Memory B cell (primary cell): ENCODE measurements at regions not wholly inside any gene's neighbourhood (a gene's known extent, or its start where the extent isn't known, plus 50 kb on each side); places are given as distances from the start of the nearest gene placed in this dataset.

Experiments used
- ATAC-seq: fragments of 150-1000 bp; cut with Tn5 transposase; 2 replicates; pipeline ENCODE4 v1.10.0; 2021; ENCODE audit warnings: low read depth, mild to moderate bottlenecking, moderate library complexity
- DNase-seq, 2 donors: peaks; one replicate each; pipeline ENCODE4 v3.0.0; 2022; ENCODE audit warnings: low spot score in 2 of 2
- H3K27ac Mint-ChIP-seq: one replicate; pipeline ENCODE4 v1.8.0; 2022; ENCODE audit warnings: mild to moderate bottlenecking, moderate library complexity, mixed read lengths
- H3K27me3 Mint-ChIP-seq: one replicate; pipeline ENCODE4 v1.8.0; 2022; ENCODE audit warnings: mixed read lengths
- H3K36me3 Mint-ChIP-seq: one replicate; pipeline ENCODE4 v1.8.0; 2022; ENCODE audit warnings: mild to moderate bottlenecking, mixed read lengths
- H3K4me1 Mint-ChIP-seq: one replicate; pipeline ENCODE4 v1.8.0; 2022; ENCODE audit warnings: mixed read lengths
- H3K4me3 Mint-ChIP-seq: one replicate; pipeline ENCODE4 v1.8.0; 2022; ENCODE audit warnings: mild to moderate bottlenecking, moderate library complexity, mixed read lengths
- H3K9me3 Mint-ChIP-seq: one replicate; pipeline ENCODE4 v1.8.0; 2022; ENCODE audit warnings: mixed read lengths

DNA sequence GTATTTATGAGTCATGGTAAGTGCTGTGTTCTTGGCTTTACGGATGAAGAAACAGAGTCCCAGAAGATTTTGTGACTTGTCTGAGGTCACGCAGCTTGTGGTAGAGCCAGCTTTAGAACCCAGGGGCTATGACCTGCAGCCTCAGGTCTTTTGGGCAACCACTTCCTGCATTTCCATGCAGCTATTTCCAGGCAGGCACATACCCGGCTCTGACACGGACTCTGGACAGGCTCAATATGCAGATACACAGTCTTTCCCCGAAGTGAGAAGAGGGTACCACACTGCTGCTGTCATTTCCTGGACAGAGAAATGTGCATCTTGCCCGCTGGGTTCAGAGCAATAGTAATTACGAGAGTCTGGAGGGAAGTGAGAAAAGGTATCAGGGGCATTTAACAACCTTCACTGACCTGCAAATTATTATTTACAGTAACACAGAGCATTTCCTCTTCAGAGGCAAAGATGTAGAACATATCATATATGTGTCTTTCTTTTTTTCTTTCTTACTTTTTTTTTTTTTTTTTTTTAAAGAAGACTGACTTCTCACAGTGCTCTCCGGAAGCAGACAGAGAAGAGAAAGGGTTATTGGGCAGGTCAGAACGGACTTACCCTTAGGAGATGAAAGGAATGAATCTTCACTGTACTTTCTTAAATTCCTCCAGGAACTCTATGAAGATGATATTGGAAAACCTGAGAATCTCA, 185.1 kb downstream of the CLIC5 start:
- peaks cover 17% of the 10 kb centered on the region for H3K4me1 Mint-ChIP-seq
- DNase-seq: peak; percentile 17 to 29

GRCh38 chr6:45829873-45830272, 185.8 kb downstream of the CLIC5 start:
- H3K36me3 Mint-ChIP-seq: no peaks in the 10 kb centered on the region
- H3K27me3 Mint-ChIP-seq: peaks cover 3% of the 10 kb centered on the region
- no peak overlapping the region for H3K27ac Mint-ChIP-seq
- peaks cover 16% of the 10 kb centered on the region for H3K4me1 Mint-ChIP-seq
- no peak overlapping the region for H3K4me3 Mint-ChIP-seq
- H3K9me3 Mint-ChIP-seq: no peaks in the 10 kb centered on the region
- DNase-seq (no peak), ATAC-seq (no peak)

More for the DNA sequence above, 185.1 kb downstream of the CLIC5 start:
- Mint-ChIP-seq H3K27ac (no peak overlapping the region), H3K36me3 (no peaks in the 10 kb centered on the region), H3K9me3 (no peaks in the 10 kb centered on the region), H3K27me3 (peaks cover 3% of the 10 kb centered on the region), H3K4me3 (peak overlapping the region; percentile 82)
- peak; percentile 86 for ATAC-seq

DNA sequence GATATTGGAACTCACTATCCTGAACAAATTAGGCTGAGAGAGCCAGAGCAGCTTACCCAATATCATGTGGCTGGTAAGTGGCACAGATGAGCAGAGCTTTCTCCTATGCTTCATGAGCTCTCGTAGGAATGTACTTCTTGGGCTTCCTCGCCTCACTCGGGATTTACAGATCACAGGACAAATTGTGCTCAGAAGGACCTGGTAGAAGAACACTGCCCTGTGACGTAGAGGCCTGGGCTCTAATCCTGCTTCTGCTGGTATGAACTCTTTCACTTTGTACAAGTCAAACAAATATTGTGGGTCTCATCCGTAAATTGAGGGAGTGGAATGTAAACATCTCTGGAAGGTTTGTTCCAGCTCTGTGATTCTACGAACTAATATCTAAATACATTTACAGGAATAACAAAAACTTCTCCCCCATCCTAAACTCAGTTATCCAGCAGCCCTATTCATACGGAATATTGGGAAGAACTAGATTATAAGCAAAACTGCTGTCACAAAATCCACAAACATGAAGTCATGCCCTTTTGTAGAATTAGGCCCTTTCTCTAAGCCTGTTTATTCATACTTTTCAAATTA, 187.6 kb downstream of the CLIC5 start:
- H3K36me3 Mint-ChIP-seq: no peaks in the 10 kb centered on the region
- no peak overlapping the region for H3K4me3 Mint-ChIP-seq
- H3K9me3 Mint-ChIP-seq: no peaks in the 10 kb centered on the region
- H3K27me3 Mint-ChIP-seq: peaks cover 8% of the 10 kb centered on the region
- H3K27ac Mint-ChIP-seq: no peak overlapping the region
- ATAC-seq (no peak), DNase-seq (no peak)
- peaks cover 16% of the 10 kb centered on the region for H3K4me1 Mint-ChIP-seq

DNA sequence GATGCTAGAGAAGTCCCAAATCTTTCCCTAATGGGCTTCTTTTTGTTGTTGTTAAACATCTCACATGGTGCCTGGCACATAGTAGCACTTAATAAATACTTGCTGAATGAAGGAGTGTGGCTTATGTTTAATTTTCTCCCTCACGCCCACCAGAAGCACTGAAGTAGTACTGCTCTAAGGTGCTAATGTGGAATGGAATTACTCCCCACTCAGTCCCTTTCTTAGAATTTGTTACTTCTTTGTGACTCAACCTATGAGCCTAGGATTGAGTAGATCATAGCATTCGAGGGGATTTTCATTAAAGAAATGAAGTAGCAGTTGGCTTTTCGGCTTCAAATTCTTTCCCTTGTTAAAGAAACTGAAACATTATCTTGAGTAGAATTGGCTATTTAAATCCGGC, 192.8 kb downstream of the CLIC5 start:
- DNase-seq (no peak), ATAC-seq (no peak)
- H3K27ac Mint-ChIP-seq: no peak overlapping the region
- H3K36me3 Mint-ChIP-seq: no peaks in the 10 kb centered on the region
- peaks cover 8% of the 10 kb centered on the region for H3K27me3 Mint-ChIP-seq
- peaks cover 13% of the 10 kb centered on the region for H3K4me1 Mint-ChIP-seq
- H3K9me3 Mint-ChIP-seq: peaks cover 4% of the 10 kb centered on the region
- no peak overlapping the region for H3K4me3 Mint-ChIP-seq

DNA sequence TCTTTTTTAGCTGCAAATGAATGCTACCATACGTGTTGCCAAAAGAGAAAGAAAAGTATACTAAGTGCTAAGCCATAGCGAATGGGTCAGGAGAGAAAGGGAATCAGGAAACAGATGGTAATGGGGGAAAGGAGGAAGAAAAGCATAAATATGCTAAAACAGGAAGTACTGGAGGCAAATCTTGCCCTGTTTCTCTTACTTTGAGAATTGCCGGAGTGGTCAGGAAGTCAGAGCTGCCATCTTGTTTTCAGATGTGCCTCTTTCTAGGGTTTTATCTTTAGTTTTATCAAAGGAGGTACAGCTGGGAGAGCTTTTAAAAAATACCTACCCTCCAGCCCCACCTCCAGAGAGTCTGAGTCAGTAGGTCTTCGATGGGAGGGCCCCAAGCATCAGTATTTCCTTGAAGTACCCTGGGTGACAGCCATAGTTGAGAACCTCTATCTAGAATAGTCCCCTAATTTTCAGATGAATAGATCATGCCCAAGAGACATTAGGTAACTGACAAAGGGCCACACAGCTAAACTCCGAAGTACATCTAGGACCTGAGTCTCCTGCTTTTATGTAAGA, 193.3 kb downstream of the CLIC5 start:
- no peak overlapping the region for H3K4me3 Mint-ChIP-seq
- DNase-seq: no peak
- ATAC-seq: no peak
- H3K9me3 Mint-ChIP-seq: peaks cover 4% of the 10 kb centered on the region
- H3K4me1 Mint-ChIP-seq: peaks cover 16% of the 10 kb centered on the region
- H3K27ac Mint-ChIP-seq: no peak overlapping the region
- H3K27me3 Mint-ChIP-seq: peaks cover 8% of the 10 kb centered on the region
- H3K36me3 Mint-ChIP-seq: no peaks in the 10 kb centered on the region

GRCh38 chr6:45818655-45819054, 197.0 kb downstream of the CLIC5 start:
- Mint-ChIP-seq H3K36me3 (no peaks in the 10 kb centered on the region), H3K27ac (no peak overlapping the region), H3K27me3 (peaks cover 6% of the 10 kb centered on the region), H3K9me3 (peaks cover 4% of the 10 kb centered on the region), H3K4me3 (no peak overlapping the region), H3K4me1 (peaks cover 18% of the 10 kb centered on the region)
- no peak for DNase-seq
- peak; percentile 44 for ATAC-seq

DNA sequence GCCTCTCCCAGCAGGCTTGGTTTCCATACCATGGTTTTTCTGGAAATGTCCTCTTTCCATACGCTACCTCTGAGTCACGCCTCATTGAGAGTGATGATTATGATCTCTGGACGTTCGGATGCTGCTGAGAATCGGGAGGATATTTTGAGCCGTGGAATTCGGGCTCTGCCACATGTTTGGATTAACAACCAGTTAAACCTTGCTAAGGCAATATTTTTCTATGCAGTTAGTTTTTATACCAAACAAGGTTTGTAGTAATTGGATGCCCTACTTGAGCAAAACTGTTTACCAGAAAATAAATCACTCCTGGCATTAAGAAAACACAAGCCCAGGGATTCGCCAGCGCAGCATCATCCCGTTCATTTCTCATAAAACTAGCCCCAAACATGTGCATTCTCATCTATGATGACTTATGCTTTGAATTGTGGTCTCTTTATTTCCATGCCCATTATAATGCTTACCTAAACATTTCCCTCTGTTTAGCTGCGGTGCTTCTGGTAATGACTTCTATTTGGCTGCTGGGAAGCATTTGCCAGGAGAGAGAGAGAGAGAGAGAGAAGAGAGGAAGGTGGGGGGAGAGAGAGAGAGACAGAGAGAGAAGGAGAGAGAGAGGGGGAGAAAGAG, 198.9 kb downstream of the CLIC5 start:
- peaks cover 6% of the 10 kb centered on the region for H3K27me3 Mint-ChIP-seq
- ATAC-seq (no peak), DNase-seq (no peak)
- peaks cover 2% of the 10 kb centered on the region for H3K9me3 Mint-ChIP-seq
- no peak overlapping the region for H3K4me3 Mint-ChIP-seq
- H3K36me3 Mint-ChIP-seq: no peaks in the 10 kb centered on the region
- no peak overlapping the region for H3K27ac Mint-ChIP-seq
- H3K4me1 Mint-ChIP-seq: peaks cover 14% of the 10 kb centered on the region

DNA sequence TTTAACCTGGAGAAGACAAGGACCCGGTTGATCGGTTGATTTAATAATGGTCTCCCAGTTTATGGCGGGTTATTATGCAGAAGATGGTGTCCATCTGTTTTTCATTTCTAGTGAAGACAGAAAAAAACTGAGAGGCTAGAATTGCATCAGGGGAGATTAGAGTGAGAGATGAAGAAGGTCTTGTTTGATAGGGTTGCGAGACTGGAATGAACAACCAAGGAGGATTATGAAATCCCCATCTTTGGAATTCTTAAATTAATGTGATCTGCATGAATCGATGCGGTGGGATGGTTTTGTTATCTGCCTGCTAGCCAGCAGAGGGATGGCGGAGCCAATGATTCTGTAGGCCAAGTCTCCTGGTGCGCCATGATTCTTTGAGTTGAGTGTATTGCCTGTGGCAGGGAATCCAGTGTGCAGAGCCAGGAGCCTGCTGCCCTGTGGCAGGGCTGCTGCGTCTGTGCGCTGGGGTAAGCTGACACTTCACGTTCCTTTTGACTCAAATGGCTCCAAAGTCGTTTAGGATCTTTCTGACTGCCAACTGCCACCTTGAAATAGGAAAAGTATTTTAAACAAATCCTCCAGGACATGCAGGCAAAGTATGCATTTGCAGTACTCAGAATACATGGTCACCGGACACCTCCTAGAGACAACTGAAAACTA, 200.1 kb downstream of the CLIC5 start:
- no peaks in the 10 kb centered on the region for H3K36me3 Mint-ChIP-seq
- H3K9me3 Mint-ChIP-seq: peaks cover 2% of the 10 kb centered on the region
- H3K27ac Mint-ChIP-seq: no peak overlapping the region
- DNase-seq: no peak
- ATAC-seq: no peak
- peaks cover 11% of the 10 kb centered on the region for H3K27me3 Mint-ChIP-seq
- no peak overlapping the region for H3K4me3 Mint-ChIP-seq
- peaks cover 14% of the 10 kb centered on the region for H3K4me1 Mint-ChIP-seq

- Mint-ChIP-seq H3K4me1 (peaks cover 14% of the 10 kb centered on the region), H3K36me3 (no peaks in the 10 kb centered on the region), H3K27ac (no peak overlapping the region), H3K9me3 (peaks cover 2% of the 10 kb centered on the region), H3K27me3 (peaks cover 11% of the 10 kb centered on the region), H3K4me3 (no peak overlapping the region)
- ATAC-seq: no peak
- no peak for DNase-seq
Measured at GRCh38 chr6:45814772-45815171, 200.9 kb downstream of the CLIC5 start.

DNA sequence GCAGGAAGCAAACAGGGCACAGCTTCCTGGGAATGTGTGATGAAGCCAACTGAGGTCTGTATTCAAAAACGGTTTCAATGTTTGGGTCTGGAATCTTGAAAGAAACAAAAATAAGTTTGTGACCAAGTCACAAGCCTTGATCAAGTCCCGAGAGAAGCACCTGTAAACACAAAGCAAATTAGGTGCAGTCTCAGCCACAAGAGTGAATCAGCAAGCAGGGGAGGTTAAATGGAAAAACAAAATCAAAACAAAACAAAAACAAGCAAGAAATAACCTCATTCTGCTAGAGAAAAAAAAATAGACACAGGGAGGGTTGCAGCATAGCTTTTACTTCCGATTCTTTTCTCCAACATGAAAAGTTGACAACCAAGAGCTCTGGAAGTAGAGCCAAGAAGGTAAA, 201.7 kb downstream of the CLIC5 start:
- no peak for ATAC-seq
- H3K9me3 Mint-ChIP-seq: peaks cover 2% of the 10 kb centered on the region
- no peak overlapping the region for H3K4me3 Mint-ChIP-seq
- no peaks in the 10 kb centered on the region for H3K36me3 Mint-ChIP-seq
- peaks cover 11% of the 10 kb centered on the region for H3K27me3 Mint-ChIP-seq
- no peak overlapping the region for H3K27ac Mint-ChIP-seq
- H3K4me1 Mint-ChIP-seq: peaks cover 11% of the 10 kb centered on the region
- no peak for DNase-seq

DNA sequence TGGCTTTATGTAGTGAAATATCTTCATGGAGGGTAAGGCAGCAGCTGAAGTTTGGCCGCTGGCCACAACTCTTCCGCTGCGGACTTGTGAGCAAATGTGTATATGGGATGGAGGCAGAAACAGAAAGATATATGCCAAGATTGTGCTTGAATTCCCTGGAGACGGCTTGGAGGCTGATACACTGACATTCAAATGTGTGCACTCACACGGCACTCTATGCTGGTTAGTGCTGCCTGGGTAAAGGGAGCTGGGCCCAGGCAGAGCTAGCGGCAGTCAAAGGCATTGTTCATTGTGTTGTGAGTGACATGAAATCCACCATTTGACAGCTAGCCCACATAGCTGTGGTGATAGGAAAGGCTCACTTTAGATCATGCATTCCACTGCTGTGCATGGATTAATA, 202.7 kb downstream of the CLIC5 start:
- Mint-ChIP-seq H3K27ac (no peak overlapping the region), H3K4me3 (no peak overlapping the region), H3K36me3 (no peaks in the 10 kb centered on the region), H3K4me1 (peaks cover 13% of the 10 kb centered on the region), H3K27me3 (peaks cover 11% of the 10 kb centered on the region), H3K9me3 (no peaks in the 10 kb centered on the region)
- ATAC-seq (no peak), DNase-seq (no peak)

GRCh38 chr6:45808917-45809316, 206.7 kb downstream of the CLIC5 start:
- H3K4me1 Mint-ChIP-seq: peaks cover 8% of the 10 kb centered on the region
- ATAC-seq (peak; percentile 86), DNase-seq (no peak)
- peaks cover 8% of the 10 kb centered on the region for H3K27me3 Mint-ChIP-seq
- no peaks in the 10 kb centered on the region for H3K9me3 Mint-ChIP-seq
- H3K36me3 Mint-ChIP-seq: no peaks in the 10 kb centered on the region
- H3K27ac Mint-ChIP-seq: no peak overlapping the region
- no peak overlapping the region for H3K4me3 Mint-ChIP-seq

DNA sequence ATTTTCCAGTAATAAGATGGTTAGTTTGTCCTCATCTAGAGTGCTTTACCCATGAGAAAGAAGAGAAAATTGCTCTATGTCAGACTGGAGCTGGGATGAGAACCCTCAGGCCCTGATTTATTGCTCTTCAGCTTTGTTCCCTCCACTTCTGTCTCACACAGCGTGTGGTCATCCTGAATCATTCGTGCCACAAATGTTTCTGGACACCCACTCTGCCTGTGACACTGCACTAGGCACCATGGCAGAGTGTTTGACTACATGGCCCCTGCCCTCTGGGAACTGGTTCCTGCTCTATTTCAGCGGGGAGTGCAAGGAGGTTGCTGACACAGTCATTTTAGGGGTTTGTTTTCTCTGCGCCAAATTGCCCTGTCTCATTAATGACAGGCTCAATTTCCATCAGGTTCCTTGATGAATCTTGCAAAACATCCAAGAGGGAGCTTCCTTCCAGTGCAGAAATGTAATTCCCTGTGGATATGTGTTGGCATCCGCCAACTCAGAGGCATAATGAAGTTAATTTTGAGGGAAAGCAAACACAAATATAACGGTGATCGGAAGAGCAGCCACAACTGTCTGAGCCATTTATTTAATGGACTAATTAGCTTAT, 207.5 kb downstream of the CLIC5 start:
- H3K4me1 Mint-ChIP-seq: peaks cover 8% of the 10 kb centered on the region
- no peak for DNase-seq
- H3K36me3 Mint-ChIP-seq: no peaks in the 10 kb centered on the region
- no peak for ATAC-seq
- H3K9me3 Mint-ChIP-seq: no peaks in the 10 kb centered on the region
- H3K27ac Mint-ChIP-seq: no peak overlapping the region
- H3K4me3 Mint-ChIP-seq: no peak overlapping the region
- H3K27me3 Mint-ChIP-seq: peaks cover 7% of the 10 kb centered on the region
